CD4-positive, alpha-beta T cell treated with Interleukin-6 at 100 ng/mL for 8 hours (primary cell): ENCODE measurements at regions not wholly inside any gene's neighbourhood (a gene's known extent, or its start where the extent isn't known, plus 50 kb on each side); places are given as distances from the start of the nearest gene placed in this dataset.

ENCODE experiments used
- DNase-seq: peaks from one replicate; pipeline ENCODE4 v3.0.0-alpha.2; 2020; ENCODE audit warnings: mixed read lengths, low spot score

DNA sequence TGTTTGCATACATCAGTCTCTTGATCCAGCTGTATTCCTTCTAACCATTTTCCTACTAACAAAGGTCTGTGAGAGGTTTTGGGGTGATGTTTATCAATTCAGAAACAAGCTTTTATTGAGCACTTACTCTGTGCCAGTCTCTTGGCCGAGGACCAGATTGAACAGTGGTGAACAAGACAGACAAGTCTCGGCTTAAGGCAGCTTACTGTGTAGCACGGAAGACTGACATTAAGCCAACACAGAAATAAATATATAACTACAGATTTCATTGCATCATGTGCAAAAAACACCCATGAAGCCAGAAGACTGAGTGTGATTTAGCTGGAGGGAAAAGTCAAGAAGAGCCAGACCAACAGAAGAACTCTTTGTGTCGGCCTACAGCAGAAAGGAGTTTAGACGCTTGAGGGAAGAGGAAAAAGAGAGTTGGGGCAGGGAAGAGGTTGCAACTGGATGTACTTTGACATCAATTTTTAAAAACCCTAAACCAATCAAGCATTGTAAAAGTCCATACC lies 549.6 kb upstream of the CITED2 start:
- no peak for DNase-seq

DNA sequence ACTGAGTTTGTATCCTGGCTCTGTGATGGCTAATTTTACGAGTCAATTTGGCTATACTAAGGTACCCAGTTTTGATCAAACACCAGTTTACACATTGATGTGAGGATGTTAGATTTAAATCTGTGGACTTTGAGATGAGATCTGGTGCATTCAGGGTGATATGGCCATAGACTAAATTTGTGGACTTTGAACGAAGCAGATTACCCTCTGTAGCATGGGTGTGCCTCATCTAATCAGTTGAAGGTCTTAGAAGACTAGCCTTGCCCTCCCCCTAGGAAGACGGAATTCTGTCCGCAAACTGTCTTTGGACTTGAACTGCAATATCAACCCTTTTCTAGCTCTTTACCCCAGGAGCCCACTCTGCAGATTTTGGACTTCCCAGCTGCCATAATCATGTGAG lies 547.8 kb upstream of the CITED2 start:
- DNase-seq = no peak

GRCh38 chr6:139920776-139921100 lies 546.3 kb upstream of the CITED2 start:
- no peak for DNase-seq

- DNase-seq = no peak
Observed at GRCh38 chr6:139920027-139920775, 545.8 kb upstream of the CITED2 start.

DNA sequence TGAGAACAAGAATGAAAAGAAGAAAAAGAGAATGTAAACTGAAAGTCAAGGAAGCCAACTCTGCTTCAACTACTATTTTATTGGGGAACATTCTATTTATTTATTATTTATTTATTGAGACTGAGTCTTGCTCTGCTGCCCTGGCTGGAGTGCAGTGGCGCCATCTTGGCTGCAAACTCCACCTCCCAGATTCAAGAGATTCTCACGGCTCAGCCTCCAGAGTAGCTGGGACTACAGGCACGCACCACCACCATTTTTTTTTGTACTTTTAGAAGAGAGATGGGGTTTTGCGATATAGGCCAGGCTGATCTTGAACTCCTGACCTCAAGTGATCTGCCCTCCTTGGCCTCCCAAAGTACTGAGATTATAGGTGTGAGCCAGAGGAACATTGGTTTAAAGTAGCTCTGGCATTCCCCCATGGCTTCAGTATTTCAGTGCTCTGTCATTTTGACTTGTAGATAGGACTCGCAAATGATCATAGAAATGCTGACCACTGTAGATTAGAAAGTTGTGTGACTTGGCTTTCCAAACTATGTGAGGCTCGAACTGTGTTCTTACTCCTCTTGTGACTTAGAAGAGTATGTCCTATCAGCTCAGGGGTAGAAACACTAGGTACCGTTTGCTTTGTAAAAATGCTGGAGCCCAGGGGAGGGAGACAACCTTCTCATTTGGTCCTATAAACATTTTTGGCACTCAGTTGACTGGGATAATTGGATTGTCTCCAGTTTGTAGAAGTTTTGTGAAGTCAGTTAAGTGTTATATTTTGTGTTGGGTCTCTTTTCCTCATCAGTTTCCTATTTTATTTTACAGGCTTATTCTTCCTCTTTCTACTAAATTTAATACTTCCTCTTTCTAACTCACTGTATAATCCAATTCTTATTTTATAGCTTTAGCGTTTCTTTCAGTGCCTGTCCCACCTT lies 544.9 kb upstream of the CITED2 start:
- no peak for DNase-seq

DNA sequence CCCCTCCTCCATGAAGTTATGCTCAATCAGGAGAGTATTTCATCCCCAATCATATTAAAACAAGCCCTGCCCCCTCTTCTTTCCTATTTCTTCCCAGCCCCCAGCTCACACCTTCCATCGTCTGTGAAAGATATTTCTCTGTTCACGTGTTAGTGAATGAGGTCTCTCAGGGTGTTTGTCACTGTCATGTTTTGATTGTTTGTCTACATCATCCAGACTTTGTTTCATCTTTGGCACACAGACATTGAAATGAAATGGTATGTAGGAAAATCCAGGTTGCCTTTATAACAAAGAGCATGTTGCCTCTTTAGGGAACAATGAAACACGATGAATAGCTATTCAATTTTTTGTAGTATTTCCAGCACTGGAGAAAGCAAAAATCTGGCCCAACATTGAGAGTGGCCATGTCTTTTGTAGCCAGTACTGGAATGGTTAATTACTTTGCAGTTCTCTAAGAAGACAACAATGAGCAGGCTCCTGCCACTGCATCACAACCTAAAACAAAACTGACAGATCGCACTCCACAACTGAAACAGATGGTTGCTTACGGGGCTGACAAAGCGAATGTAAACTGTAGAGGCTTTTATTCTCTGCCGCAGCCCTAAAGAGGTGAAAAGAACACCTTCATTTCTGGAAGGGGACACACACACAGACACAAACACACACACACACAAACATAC lies 543.6 kb upstream of the CITED2 start:
- DNase-seq = no peak

- DNase-seq = no peak
Observed at GRCh38 chr6:139914910-139915309, 540.5 kb upstream of the CITED2 start.

DNA sequence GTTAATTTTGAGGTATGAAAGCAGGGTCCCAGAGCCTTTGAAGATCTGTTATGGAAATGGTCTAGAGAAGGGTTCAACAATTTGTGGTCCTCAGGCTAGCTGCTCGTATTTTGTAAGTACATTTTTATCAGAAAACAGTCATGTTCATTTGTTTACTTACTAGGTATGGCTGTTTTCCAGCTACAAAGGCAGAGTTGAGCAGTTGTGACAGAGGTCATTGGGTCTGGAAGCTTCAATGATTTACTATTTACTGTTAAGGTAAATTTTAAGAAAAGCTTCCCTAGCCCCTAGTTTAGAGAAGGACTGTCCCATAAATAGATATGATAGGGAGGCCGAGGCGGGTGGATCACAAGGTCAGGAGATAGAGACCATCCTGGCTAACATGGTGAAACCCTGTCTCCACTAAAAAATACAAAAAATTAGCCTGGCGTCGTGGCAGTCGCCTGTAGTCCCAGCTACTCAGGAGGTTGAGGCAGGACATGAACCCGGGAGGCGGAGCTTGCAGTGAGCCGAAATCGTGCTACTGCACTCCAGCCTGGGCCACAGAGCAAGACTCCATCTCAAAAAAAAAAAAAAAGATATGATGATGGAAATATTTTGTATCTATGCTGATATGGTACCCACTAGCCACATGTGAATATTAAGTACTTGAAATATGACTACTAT lies 538.4 kb upstream of the CITED2 start:
- no peak for DNase-seq

DNA sequence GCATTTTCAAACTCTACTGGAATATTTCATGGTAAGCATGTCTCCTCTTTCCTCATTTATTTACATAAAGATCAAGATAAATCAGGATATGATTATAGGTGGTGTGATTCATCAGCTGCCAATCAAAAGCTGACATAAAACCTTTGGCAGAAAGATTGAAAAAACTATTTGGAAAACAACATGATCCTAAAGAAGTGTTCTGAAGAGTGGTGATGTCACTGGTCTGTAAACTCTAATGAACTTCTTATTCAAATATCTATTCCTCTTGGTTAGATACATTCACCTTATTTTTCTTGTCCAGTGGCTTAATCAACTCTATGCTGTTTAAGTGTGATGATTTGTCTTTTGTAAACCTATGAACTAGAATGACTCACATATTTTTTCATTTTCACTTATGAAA lies 535.5 kb upstream of the CITED2 start:
- DNase-seq = no peak

DNA sequence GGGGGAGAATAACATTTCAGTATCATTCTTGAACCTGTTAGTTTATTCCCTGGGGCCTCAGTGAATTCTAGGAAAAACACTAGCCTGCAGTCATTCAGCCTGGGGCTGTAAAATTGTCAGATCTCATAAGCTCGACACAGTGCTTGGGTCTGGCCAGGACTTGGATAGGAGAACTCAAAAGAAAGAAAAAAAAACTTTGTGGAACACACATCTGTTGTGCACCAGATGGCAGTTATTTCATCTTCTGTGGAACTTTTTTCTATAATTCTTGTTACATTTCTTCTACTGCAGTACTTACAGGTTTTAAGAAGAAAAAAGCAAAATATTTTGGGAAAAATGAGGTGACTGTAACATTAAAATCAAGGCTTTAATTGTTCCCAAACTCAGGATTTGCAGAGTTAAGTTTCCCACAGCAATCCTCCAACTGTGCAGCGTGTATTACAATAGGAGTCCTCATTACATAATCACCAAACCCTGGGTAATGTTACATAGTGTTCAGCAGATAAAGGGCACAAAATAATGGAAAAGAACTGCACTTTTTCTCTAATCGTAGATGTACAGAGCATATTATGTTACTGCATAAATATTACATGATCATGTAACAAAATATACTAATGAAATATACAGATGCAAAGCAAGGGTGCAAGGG lies 531.1 kb upstream of the CITED2 start:
- no peak for DNase-seq

- DNase-seq = no peak
Observed at GRCh38 chr6:139904568-139904967, 530.1 kb upstream of the CITED2 start.

DNA sequence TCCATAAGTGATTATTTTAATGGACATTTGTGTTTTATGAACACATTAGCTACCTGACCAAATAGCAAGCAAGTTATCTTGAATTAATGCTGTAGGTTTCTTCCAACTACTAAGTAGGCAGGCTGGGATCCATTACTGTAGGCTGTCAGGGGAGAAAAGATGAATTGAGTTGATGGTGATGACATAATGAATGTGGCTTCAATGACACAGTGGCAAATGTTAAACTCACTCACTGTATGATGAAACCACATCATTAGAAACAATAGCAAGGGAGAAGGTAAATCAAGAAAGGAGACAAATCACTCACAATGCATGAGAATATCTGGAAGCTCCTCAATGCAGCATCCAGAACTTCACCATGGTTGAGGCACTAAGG lies 529.7 kb upstream of the CITED2 start:
- no peak for DNase-seq

DNA sequence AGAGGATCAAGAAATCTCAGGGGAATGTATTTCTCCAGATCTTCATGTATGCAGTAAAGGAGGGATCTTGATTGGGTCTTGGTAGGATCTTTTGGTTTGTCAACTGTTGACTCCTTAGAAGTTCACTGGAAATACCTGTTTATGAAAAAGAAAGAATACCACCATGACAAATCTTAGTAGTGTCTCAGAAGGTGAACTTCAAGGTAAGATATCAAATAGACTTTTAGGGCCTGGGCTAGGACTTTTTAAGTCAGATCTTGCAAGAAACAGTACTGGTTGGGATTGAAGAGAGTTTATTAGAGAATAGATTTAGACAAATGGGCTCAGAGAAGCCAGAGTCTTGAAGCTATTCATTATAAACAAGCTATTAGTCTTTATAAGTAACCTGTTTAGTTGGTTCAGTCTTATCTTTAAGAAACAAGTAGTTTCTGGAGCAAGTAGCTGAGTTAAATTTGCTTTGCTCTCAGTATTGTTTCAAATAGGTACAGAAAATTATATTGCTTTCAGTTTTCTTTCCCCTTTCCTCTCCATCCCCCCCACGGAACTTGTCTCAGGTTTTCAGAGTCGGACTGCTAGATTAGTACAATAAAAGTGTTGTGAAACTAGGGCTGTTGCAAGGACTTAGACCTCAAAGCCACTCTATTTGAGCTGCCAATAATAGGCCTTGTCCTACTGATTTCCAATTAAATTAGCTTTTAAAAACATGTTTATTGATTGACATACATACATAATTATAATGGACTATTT lies 529.1 kb upstream of the CITED2 start:
- no peak for DNase-seq

GRCh38 chr6:139895205-139895793 lies 520.9 kb upstream of the CITED2 start:
- no peak for DNase-seq

- no peak for DNase-seq
Observed at GRCh38 chr6:139894271-139894670, 519.8 kb upstream of the CITED2 start.

DNA sequence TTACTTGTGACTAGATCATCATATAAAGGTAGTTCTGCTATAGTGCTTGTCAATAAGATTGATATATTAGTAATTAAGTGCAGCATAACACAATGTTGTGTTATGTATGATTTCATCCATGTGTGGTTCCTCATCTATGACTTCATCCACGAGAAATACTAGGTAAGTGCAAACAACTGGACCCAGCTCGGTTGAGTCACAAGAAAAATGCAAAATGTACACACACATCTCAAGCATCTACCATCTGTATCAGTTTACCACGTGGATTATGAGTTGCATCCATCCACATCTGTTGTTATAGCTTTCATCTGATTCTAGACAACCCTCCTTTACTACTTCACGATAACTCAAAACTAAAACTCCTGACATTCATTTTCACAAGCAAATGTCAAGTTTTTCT lies 517.0 kb upstream of the CITED2 start:
- DNase-seq = no peak

DNA sequence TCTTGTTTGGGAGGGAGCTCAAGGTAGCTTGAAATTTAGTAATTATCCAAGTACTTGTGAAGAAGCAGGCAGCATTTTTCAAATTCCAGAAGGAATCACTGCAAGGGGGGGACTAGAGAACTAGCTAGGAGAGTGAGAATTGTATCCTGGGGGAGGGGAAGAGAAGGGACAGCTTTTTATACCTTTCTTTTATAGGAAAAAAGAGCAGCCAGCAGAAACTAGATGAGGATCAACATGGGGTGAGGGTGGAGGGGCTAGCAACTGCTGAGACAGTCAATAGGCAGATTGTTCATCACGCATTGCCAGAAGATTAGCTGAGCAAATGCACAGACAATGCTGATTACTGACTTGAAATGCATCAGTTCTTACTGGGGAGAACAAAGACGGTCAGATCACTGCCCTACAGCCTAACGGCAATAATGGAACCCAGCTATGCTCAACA lies 514.3 kb upstream of the CITED2 start:
- no peak for DNase-seq

GRCh38 chr6:139887275-139887674 lies 512.8 kb upstream of the CITED2 start:
- no peak for DNase-seq

DNA sequence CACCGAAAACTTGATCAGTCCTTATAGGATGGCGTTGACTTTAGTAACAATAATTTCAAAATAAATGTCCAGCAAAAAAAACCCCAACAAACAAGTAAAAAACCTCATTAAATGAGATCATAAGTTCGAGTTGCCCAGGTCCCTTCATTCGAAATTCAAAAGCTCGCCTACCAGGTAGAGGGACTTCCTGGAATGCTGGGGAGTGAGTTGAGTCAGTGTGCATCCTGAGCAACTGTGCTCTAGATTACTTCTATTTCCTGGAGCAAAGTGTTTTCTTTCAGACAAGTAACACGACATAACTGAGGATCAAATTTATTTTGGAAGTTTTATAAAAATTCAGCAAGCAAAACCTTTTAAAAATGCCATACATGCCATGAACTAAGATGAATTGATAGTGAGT lies 511.9 kb upstream of the CITED2 start:
- no peak for DNase-seq

DNA sequence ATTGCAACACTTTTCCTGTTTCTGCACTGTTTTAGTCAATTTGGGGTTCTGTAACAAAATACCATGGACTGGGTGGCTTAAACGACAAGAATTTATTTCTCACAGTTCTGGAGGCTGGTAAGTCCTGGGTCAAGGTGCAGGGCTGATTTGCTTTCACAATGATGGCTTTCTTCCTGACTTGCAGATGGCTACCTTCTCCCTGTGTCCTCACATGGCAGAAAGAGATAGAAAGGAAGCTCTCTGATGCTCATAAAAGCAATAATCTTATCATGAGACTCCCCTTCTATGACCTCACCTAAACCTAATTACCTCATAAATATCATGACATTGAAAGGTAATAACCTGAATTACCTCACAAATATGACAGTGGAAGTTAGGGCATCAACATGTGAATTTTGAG lies 511.5 kb upstream of the CITED2 start:
- no peak for DNase-seq

DNA sequence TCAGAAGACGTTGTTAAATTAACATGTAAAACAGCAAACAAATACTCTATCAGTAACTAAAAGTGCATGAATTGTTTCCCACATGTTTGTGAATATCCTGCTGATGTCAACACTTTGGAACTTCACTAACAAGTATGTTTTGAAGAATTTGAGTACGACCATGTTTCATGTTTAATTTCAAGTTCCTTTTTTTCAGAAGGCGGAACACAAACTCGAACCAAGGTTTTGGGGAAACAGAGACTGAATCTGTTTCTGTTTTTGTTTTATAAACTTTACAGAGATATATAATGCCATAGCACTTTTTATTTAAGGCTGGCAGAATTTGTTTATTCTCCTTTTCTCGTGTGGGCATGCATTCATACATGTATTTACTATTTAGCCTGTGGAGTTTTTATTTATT lies 509.3 kb upstream of the CITED2 start:
- DNase-seq = no peak
